ENCODE measurements at regions not wholly inside any gene's neighbourhood (a gene's known extent, or its start where the extent isn't known, plus 50 kb on each side); places are given as distances from the start of the nearest gene placed in this dataset.

DNA sequence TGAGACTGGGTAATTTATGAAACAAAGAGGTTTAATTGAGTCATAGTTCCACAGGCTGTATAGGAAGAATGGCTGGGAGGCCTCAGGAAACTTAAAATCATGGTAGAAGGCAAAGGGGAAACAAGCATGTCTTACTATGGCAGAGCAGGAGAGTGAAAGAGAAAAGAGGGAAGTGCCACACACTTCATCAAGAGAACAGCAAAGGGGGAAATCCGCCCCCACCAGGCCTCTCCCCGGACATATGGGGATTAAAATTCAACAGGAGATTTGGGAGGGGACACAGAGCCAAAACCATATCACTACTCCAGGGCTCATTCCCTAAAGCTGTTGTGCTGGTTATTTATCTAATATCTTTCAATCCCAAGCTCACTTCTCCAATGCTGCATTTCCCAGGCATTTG, 50.2 kb upstream of the NR3C1 start:
- WGBS (ENCODE audit: insufficient coverage) = 0% methylated on average over 1 of the region's 2 CpGs
- ChIA-PET POLR2A (no interaction called here), CTCF (interaction anchor here (0.7 kb wide), 1 partner anchor 29 kb away, joined by 3 read pairs; no protein-coding TSS in a partner anchor)
- Histone ChIP-seq H3K4me3 (ENCODE audit: control insufficient read depth in 1 of 7, extremely low read depth in 1 of 7, insufficient read depth in 4 of 7, low read depth in 2 of 7, low read length in 6 of 7) (no peak overlapping the region), H3K36me3 (ENCODE audit: control insufficient read depth in 4 of 4, insufficient read depth in 4 of 4, low read length in 3 of 4) (no peaks in the 10 kb centered on the region), H3K9me3 (ENCODE audit: control extremely low read depth in 1 of 5, control insufficient read depth in 4 of 5, insufficient read depth in 2 of 5, low read depth in 1 of 5, low read length in 4 of 5) (no peaks in the 10 kb centered on the region), H3K27me3 (replicated peaks in 2 of 5; ENCODE audit: control insufficient read depth in 4 of 5, insufficient read depth in 5 of 5, low read length in 4 of 5) (no peaks in the 10 kb centered on the region), H3K4me1 (ENCODE audit: control extremely low read depth in 1 of 4, control insufficient read depth in 4 of 4, insufficient read depth in 4 of 4, low read length in 3 of 4) (no peaks in the 10 kb centered on the region), H3K27ac (ENCODE audit: insufficient read depth in 1 of 2, low read depth in 1 of 2, low read length in 2 of 2, poor library complexity in 1 of 2, severe bottlenecking in 2 of 2) (no peak overlapping the region)
- peak in 2 of 3 donors; percentile 12 to 15 for DNase-seq

All from common myeloid progenitor, CD34-positive (primary cell).